Muscle of arm (tissue), 1 donor: ENCODE measurements at regions not wholly inside any gene's neighbourhood (a gene's known extent, or its start where the extent isn't known, plus 50 kb on each side); places are given as distances from the start of the nearest gene placed in this dataset.

Experiments
- DNase-seq: peaks from one replicate; pipeline ENCODE4 v3.0.0-alpha.2; 2013

DNA sequence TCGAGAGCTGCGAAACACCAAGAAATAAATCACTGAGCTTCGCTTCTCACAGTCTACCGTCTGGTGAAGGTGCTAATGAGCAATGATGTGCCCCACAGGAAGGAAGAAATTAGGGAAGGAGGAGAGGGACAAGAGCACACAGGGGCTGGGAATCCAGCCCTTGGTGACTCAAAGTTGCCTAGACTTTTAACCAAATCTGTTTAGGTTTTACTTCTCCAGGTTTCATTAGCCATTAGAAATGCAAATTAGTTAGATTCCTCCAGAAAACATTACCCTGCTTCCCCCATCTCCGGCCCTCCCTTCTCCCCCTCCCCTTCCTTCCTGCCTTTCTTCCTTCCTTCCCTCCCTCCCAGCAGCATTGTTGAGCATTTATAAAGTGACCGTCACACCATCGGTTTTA lies 59.3 kb upstream of the UBE2E1 start:
- DNase-seq = no peak

DNA sequence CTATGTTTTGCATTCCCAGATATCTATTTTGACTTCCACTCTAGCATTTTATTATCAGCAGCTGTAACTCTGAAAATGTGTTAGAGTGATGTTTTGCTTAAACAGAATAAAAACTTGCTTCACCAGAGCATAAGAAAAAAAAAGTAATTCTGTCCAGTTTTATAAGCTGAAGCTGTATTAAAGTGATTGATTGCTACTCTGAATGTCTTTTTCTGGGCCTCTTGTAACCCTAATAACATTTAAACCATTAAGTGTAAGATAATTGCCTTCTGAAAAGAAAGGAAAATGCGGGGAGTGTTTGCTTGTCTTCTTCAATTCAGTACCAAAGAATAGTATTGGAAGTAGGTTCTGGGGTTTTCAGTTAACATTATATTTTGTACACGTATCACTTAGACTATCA lies 57.9 kb upstream of the UBE2E1 start:
- DNase-seq = no peak

DNA sequence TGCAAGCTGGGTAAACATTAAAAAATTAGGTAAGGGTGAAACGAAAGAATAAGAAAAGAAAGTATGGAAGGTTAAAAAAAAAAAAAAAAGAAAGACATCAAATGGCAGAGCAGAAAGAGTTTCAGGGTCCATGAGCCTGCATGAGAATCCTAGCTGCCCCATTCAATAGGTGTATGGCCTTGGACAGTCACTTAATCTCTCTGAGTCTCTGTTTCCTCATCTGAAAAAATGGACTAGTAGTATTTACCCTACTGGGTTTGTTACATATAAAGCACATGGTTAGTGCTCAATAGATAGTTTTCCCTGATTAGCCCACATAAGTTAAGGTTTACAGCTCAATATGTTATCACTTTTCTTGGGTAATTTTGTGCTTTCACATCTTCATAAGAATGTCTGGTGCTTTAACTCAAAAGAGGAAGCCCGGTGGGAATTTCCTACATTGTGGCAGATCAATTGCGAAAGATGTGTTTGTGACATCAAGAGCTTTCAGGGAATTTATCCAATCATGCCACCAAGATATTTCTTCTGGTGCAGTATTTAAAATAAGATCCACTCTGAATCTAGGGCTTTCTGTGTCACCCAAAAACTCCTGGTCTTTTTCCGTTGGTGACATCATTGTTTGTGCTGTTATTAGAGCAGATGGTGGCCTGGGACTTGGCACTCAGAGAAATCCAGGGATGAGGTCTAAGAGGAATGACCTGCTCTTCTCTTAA lies 57.2 kb upstream of the UBE2E1 start:
- DNase-seq = no peak

DNA sequence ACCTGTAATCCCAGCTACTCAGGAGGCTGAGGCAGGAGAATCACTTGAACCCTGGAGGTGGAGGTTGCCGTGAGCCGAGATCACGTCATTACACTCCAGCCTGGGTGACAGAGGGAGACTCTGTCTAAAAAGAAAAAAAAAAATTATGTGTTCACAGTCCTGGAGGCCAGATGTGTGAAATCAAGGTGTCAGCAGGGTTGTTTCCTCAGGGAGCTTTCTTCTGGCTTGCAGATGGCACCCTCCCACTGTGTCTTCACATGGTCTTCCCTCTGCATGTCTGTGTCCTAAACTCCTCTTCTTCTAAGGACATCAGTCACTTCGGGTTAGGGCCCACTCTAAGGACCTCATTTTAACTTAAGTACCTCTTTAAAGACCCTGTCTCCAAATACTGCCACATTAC lies 56.1 kb upstream of the UBE2E1 start:
- no peak for DNase-seq

DNA sequence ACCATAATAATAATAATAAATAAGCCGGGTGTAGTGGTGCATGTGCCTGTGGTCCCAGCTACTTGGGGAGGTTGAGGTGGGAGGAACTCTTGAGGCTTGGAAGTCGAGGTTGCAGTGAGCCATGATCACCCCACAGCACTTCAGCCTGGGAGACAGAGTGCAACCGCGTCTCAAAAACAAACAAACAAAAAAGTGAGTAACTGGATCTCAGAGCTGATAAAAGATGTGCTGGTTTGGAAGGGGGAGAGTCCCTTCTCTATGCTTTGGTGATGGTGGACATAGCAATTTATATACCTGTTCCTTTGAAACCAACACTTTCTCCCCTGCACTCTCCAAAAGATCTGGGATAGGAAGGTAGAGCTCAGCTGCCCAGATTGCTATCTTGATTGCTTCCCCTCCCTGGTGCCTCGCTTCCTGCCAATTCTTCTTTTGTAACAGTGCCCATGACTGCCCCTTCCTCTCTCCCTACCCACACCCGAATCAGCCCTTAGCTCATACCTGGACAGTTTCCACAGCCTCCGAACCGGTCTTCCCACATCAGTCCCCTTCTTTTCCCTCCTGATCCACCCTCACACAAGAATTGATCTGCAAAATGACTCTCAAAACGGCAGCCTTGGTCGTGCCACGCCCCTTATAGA lies 55.1 kb upstream of the UBE2E1 start:
- no peak for DNase-seq

DNA sequence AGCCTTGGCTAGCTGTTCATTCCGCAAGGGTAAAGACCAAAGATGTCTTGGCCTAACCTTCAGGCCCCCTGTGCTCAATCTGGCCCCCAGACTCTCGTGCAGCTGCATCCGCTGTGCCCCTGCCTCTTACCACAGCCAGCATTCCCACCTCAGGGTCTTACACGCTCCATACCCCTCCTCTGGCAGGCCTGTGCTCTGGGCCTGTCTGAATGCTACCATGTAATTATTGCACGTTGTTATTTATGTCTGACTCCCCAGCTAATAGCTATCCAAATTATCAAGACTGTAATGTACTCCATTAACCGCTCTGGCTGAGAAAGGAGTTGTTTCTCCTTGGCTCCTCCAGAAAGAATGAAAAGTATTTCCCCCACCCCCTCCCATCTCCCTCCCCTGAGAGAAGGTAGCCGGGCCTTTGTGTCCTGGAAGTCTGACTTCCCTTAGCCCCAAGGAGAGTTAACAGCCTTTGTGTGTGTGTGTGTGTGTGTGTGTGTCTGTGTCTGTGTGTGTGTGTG lies 54.5 kb upstream of the UBE2E1 start:
- DNase-seq = no peak

DNA sequence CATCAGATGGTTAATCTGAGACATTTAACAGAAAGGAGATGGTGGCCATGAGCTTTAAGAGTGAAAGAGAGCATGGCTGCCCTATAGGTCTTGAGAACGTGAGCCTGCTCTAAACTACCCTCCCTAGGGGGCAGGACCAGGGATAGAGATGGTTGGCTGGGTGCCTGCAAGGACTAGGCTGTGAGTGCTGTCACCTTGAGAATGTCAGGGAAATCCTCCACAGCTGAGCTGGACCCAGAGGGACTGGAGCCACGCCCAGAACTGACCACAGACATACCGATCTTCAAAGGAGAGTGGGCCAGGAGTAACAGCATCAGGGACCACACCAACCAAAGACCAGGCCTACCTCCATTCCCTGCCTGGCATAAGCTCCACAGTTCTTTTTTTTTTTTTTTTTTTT lies 53.6 kb upstream of the UBE2E1 start:
- no peak for DNase-seq

DNA sequence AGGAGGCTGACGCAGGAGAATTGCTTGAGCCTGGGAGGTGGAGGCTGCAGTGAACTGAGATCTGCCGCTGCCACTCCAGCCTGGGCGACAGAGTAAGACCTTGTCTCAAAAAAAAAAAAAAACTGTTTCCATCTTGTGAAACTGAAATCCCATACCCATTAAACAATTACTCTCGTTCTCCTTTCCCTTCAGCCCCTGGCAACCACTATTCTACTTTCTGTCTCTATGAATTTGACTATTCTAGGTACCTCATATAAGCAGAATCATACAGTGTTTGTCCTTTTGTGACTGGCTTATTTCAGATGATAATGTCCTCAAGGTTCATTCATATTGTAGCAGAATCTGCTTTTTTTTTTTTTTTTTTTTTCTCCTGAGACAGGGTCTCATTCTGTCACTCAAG lies 51.5 kb upstream of the UBE2E1 start:
- no peak for DNase-seq
